ENCODE measurements at regions not wholly inside any gene's neighbourhood (a gene's known extent, or its start where the extent isn't known, plus 50 kb on each side); places are given as distances from the start of the nearest gene placed in this dataset.

- TF ChIP-seq SIN3A (IDR thresholded peaks at IDR 0.05; ENCODE audit: borderline replicate concordance, insufficient read depth, low read length), result no peak
- TF ChIP-seq TAF1 (IDR thresholded peaks at IDR 0.05; ENCODE audit: borderline replicate concordance, insufficient read depth, low read length), result no peak
- TF ChIP-seq REST (IDR thresholded peaks at IDR 0.05; ENCODE audit: insufficient read depth in 1 of 2, low read depth in 2 of 2, low read length in 2 of 2), result no peak
Measured at GRCh38 chr12:97397008-97397407, 65.6 kb upstream of the RMST start.
